HEK293T (cell line): ENCODE measurements at regions not wholly inside any gene's neighbourhood (a gene's known extent, or its start where the extent isn't known, plus 50 kb on each side); places are given as distances from the start of the nearest gene placed in this dataset.

Source experiments
- CTBP1 ChIP-seq: fragments of 450-650 bp; IDR thresholded peaks from 2 replicates; pipeline ENCODE4 v1.6.1; 2016; ENCODE audit warnings: borderline replicate concordance
- ELF4 ChIP-seq: fragments of 450-650 bp; IDR thresholded peaks from 2 replicates; pipeline ENCODE4 v1.6.1; 2017; ENCODE audit warnings: antibody characterized with exemption
- FOXA1 ChIP-seq: fragments of 450-650 bp; IDR thresholded peaks from 2 replicates; pipeline ENCODE4 v1.6.1; 2016; ENCODE audit warnings: mild to moderate bottlenecking
- FOXK2 ChIP-seq: fragments of 450-650 bp; IDR thresholded peaks from 2 replicates; pipeline ENCODE4 v1.6.1; 2016; ENCODE audit warnings: mild to moderate bottlenecking
- FOXM1 ChIP-seq: fragments of 450-650 bp; IDR thresholded peaks from 2 replicates; pipeline ENCODE4 v1.6.1; 2017; ENCODE audit warnings: mild to moderate bottlenecking, borderline replicate concordance
- L3MBTL2 ChIP-seq: fragments of 450-650 bp; conservative IDR thresholded peaks from 2 replicates; pipeline ENCODE4 v1.6.1; 2016; ENCODE audit warnings: mild to moderate bottlenecking
- NFRKB ChIP-seq: fragments of 450-650 bp; IDR thresholded peaks from 2 replicates; pipeline ENCODE4 v1.6.1; 2016; ENCODE audit warnings: mild to moderate bottlenecking, moderate library complexity
- SP1 ChIP-seq: fragments of 450-650 bp; IDR thresholded peaks from 2 replicates; pipeline ENCODE4 v1.6.1; 2017
- SUZ12 ChIP-seq: fragments of 450-650 bp; IDR thresholded peaks from 2 replicates; pipeline ENCODE4 v1.6.1; 2016; ENCODE audit warnings: mild to moderate bottlenecking
- TARDBP ChIP-seq: fragments of 450-650 bp; IDR thresholded peaks from 2 replicates; pipeline ENCODE4 v1.6.1; 2016
- ZNF384 ChIP-seq: fragments of 450-650 bp; IDR thresholded peaks from 2 replicates; pipeline ENCODE4 v1.6.1; 2016

- TF ChIP-seq SP1 (no peak), ELF4 (no peak), L3MBTL2 (no peak), SUZ12 (no peak), FOXK2 (no peak), CTBP1 (no peak), FOXM1 (no peak), FOXA1 (no peak), TARDBP (no peak), ZNF384 (no peak), NFRKB (no peak)
Measured at GRCh38 chr5:19256036-19256435, 732.0 kb downstream of the CDH18 start.
